ENCODE measurements at regions not wholly inside any gene's neighbourhood (a gene's known extent, or its start where the extent isn't known, plus 50 kb on each side); places are given as distances from the start of the nearest gene placed in this dataset.

- Histone ChIP-seq H2AFZ (ENCODE audit: low read depth) (no peak overlapping the region), H3K36me3 (ENCODE audit: insufficient read depth) (no peaks in the 10 kb centered on the region), H3K4me2 (no peak overlapping the region), H3K4me1 (ENCODE audit: low read depth, poor library complexity, severe bottlenecking) (no peaks in the 10 kb centered on the region), H3K79me2 (ENCODE audit: insufficient read depth, low read depth) (no peaks in the 10 kb centered on the region), H3K27me3 (ENCODE audit: insufficient read depth, low read depth) (no peaks in the 10 kb centered on the region), H3K4me3 (IDR thresholded peaks at IDR 0.05; ENCODE audit: insufficient read depth, low read depth, low read length) (no peak overlapping the region), H3K27ac (no peak overlapping the region), H3K9ac (no peak overlapping the region), H4K20me1 (ENCODE audit: insufficient read depth) (no peaks in the 10 kb centered on the region)
- TF ChIP-seq CTCF (conservative IDR thresholded peaks at IDR 0.05; ENCODE audit: low read depth, low read length) = no peak
These were observed 163.5 kb upstream of the CDYL start for GRCh38 chr6:4612636-4613171.

GRCh38 chr6:4611429-4612129 is 164.6 kb upstream of the CDYL start:
- no peaks in the 10 kb centered on the region for H3K79me2 ChIP-seq (ENCODE audit: insufficient read depth, low read depth)
- H3K4me1 ChIP-seq (ENCODE audit: low read depth, poor library complexity, severe bottlenecking) = no peaks in the 10 kb centered on the region
- H4K20me1 ChIP-seq (ENCODE audit: insufficient read depth) = no peaks in the 10 kb centered on the region
- no peaks in the 10 kb centered on the region for H3K36me3 ChIP-seq (ENCODE audit: insufficient read depth)
- no peak for TF ChIP-seq CTCF (conservative IDR thresholded peaks at IDR 0.05; ENCODE audit: low read depth, low read length)
- H3K9ac ChIP-seq = no peak overlapping the region
- H3K27ac ChIP-seq = no peak overlapping the region
- no peak overlapping the region for H3K4me2 ChIP-seq
- no peak overlapping the region for H3K4me3 ChIP-seq (IDR thresholded peaks at IDR 0.05; ENCODE audit: insufficient read depth, low read depth, low read length)
- no peak overlapping the region for H2AFZ ChIP-seq (ENCODE audit: low read depth)
- no peaks in the 10 kb centered on the region for H3K27me3 ChIP-seq (ENCODE audit: insufficient read depth, low read depth)

- H3K4me1 ChIP-seq (ENCODE audit: low read depth, poor library complexity, severe bottlenecking) = no peaks in the 10 kb centered on the region
- H3K4me2 ChIP-seq = no peak overlapping the region
These were observed 165.9 kb upstream of the CDYL start for GRCh38 chr6:4610256-4610655.

GRCh38 chr6:4608361-4609115 is 167.7 kb upstream of the CDYL start:
- no peaks in the 10 kb centered on the region for H3K36me3 ChIP-seq (ENCODE audit: insufficient read depth)
- H3K4me2 ChIP-seq = no peak overlapping the region
- TF ChIP-seq CTCF (conservative IDR thresholded peaks at IDR 0.05; ENCODE audit: low read depth, low read length) = no peak
- no peak overlapping the region for H3K4me3 ChIP-seq (IDR thresholded peaks at IDR 0.05; ENCODE audit: insufficient read depth, low read depth, low read length)
- no peaks in the 10 kb centered on the region for H3K4me1 ChIP-seq (ENCODE audit: low read depth, poor library complexity, severe bottlenecking)
- no peak overlapping the region for H3K27ac ChIP-seq
- H3K27me3 ChIP-seq (ENCODE audit: insufficient read depth, low read depth) = no peaks in the 10 kb centered on the region
- H3K79me2 ChIP-seq (ENCODE audit: insufficient read depth, low read depth) = no peaks in the 10 kb centered on the region
- H2AFZ ChIP-seq (ENCODE audit: low read depth) = no peak overlapping the region
- no peak overlapping the region for H3K9ac ChIP-seq
- no peaks in the 10 kb centered on the region for H4K20me1 ChIP-seq (ENCODE audit: insufficient read depth)

More at GRCh38 chr6:4610256-4610655, 165.9 kb upstream of the CDYL start:
- Histone ChIP-seq H3K36me3 (ENCODE audit: insufficient read depth) (no peaks in the 10 kb centered on the region), H4K20me1 (ENCODE audit: insufficient read depth) (no peaks in the 10 kb centered on the region), H3K27me3 (ENCODE audit: insufficient read depth, low read depth) (no peaks in the 10 kb centered on the region), H3K9ac (no peak overlapping the region), H3K79me2 (ENCODE audit: insufficient read depth, low read depth) (no peaks in the 10 kb centered on the region), H2AFZ (ENCODE audit: low read depth) (no peak overlapping the region), H3K27ac (no peak overlapping the region), H3K4me3 (IDR thresholded peaks at IDR 0.05; ENCODE audit: insufficient read depth, low read depth, low read length) (no peak overlapping the region)
- no peak for TF ChIP-seq CTCF (conservative IDR thresholded peaks at IDR 0.05; ENCODE audit: low read depth, low read length)

All from KMS-11 (cell line).